ENCODE measurements at regions not wholly inside any gene's neighbourhood (a gene's known extent, or its start where the extent isn't known, plus 50 kb on each side); places are given as distances from the start of the nearest gene placed in this dataset.

DNA sequence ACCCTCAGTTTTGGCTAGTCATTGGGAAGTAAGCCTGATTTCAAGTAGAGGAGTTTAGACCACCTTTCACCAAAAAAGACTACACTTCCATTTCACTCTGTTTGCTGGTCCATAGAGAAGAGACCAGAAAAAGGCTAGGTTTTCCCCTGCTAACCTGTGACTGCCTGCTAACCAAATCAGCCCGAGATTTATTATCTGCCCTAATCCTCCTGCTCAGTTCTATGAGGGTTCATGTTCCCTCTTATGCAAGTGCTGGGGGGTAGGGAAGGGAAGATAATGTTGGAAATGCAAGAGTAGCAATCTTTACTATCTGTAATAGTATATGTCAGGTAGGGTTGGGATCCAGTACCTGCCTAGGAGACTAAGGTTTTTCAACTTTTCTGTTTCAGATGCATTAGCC lies 51.6 kb upstream of the CCNG1 start:
- DNase-seq (ENCODE audit: low read depth) = no peak
- no peak overlapping the region for H3K4me3 ChIP-seq (ENCODE audit: low read depth, low read length)
- in situ Hi-C loops (cut with HindIII; ENCODE audit: low sequenced_read_pairs) = no loop called here
- no peak for TF ChIP-seq CTCF (IDR thresholded peaks at IDR 0.05; ENCODE audit: low read depth, low read length, missing control alignments)

GRCh38 chr5:163386352-163386751 lies 51.0 kb upstream of the CCNG1 start:
- no peak for TF ChIP-seq CTCF (IDR thresholded peaks at IDR 0.05; ENCODE audit: low read depth, low read length, missing control alignments)
- in situ Hi-C loops (cut with HindIII; ENCODE audit: low sequenced_read_pairs) = no loop called here
- no peak for DNase-seq (ENCODE audit: low read depth)
- H3K4me3 ChIP-seq (ENCODE audit: low read depth, low read length) = no peak overlapping the region

DNA sequence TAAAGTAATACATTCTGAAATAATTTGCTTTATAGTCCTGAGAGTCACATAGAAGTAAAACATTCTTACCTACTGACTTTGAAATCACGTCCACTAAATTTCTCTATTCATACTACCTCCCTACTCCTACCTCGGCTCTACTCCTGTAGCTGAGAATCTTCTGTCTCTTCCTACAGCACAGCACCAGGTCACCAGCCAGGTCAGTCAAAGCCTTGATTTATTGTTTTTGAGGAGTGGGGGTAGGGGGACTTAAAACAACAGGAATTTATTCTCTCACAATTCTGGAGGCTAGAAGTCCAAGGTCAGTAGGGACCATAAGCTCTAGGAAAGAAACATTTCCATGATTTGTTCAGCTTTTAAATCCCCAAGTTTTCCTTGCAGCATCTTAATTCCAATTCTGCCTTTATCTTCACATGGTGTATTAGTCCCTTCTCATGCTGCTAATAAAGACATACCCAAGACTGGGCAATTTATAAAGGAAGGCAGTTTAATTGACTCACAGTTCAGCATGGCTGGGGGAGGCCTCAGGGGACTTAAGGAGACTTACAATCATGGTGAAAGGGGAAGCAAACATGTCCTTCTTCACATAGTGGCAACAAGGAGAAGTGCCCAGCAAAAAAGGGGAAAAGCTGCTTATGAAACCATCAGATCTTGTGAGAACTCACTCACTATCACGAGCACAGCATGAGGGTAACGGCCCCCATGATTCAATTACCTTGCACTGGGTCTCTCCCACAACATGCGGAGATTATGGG lies 49.6 kb upstream of the CCNG1 start:
- in situ Hi-C loops (cut with HindIII; ENCODE audit: low sequenced_read_pairs) = no loop called here
- no peak for TF ChIP-seq CTCF (IDR thresholded peaks at IDR 0.05; ENCODE audit: low read depth, low read length, missing control alignments)
- DNase-seq (ENCODE audit: low read depth) = no peak
- no peak overlapping the region for H3K4me3 ChIP-seq (ENCODE audit: low read depth, low read length)
